ENCODE measurements at regions not wholly inside any gene's neighbourhood (a gene's known extent, or its start where the extent isn't known, plus 50 kb on each side); places are given as distances from the start of the nearest gene placed in this dataset.

DNA sequence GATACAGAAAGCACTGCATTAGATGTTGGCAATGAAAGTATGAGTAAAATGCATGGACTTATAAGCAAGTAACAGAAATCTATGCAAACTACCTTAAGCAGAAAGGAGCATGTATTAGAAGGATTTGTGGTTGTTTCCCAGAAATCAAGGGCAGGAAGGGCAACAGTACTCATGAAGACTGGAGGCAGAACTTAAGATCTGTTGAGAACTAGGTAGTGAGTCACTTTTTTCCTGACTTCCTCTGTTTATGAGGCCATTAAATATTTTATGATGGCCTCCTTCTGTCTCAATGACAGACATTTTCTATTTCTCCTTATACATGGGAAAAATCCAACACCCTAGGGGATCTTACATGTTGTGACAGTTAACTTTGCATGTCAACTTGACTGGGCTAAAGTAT lies 398.2 kb downstream of the MID1IP1 start:
- H3K9me3 ChIP-seq (ENCODE audit: low read depth): no peaks in the 10 kb centered on the region
- DNase-seq: no peak
- no peak overlapping the region for H2AFZ ChIP-seq
- no peaks in the 10 kb centered on the region for H3K9me2 ChIP-seq (ENCODE audit: insufficient read depth)
- H3K4me3 ChIP-seq: no peak overlapping the region
- no peaks in the 10 kb centered on the region for H3K27me3 ChIP-seq (replicated peaks; ENCODE audit: insufficient read depth)
- H3F3A ChIP-seq (ENCODE audit: insufficient read depth): no peaks in the 10 kb centered on the region
- H3K9ac ChIP-seq: no peak overlapping the region
- H4K20me1 ChIP-seq (ENCODE audit: insufficient read depth): no peaks in the 10 kb centered on the region
- H3K4me1 ChIP-seq (ENCODE audit: insufficient read depth): no peaks in the 10 kb centered on the region; the same call in 1 of the 2 replicates
- H3K36me3 ChIP-seq (ENCODE audit: low read depth): no peaks in the 10 kb centered on the region
- H3K79me2 ChIP-seq (ENCODE audit: insufficient read depth): no peaks in the 10 kb centered on the region
- no peak overlapping the region for H3K4me2 ChIP-seq (ENCODE audit: unreplicated experiment)
- TF ChIP-seq EZH2phosphoT487 (IDR thresholded peaks at IDR 0.05; ENCODE audit: insufficient read depth, low read depth) (no peak), EZH2 (IDR thresholded peaks at IDR 0.05; ENCODE audit: insufficient read depth, poor library complexity, severe bottlenecking) (no peak)
- no peak overlapping the region for H3K27ac ChIP-seq
- in situ Hi-C loops (cut with MboI): no loop called here

DNA sequence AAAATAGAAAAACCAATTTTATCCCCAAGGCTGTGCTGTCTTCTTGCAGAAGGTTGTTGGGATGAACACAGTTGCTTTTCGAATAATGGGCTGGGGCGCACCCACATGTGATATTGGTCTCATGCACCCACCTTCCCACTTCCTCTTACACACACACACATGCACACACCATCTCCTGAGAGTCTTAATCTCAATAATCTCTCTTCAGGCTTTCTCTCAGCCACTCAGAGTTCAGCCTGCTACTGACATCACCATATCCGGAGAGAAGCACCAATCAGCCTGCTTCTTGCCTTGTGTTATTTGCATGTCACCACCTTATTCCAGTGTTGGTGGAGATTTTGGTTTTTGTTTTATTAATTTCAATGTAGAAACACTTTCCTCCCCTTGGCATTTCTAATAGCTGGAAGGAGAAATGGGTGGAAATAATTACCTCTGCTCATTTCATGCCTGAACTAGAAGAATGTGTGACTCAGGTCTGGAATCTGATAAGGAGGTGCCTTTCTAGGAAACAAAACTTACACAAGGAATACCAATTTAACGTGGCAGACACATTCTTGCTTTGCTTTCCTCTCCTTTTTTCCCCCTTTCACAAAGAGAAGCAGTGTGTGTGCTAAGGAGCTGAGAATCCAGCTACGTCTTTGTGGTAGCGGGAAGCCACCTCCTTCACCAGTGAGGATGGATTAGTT lies 400.2 kb downstream of the MID1IP1 start:
- Histone ChIP-seq H2AFZ (no peak overlapping the region), H3K4me3 (no peak overlapping the region), H3K36me3 (ENCODE audit: low read depth) (no peaks in the 10 kb centered on the region), H3F3A (ENCODE audit: insufficient read depth) (no peaks in the 10 kb centered on the region), H3K27me3 (replicated peaks; ENCODE audit: insufficient read depth) (no peaks in the 10 kb centered on the region), H3K9me2 (ENCODE audit: insufficient read depth) (no peaks in the 10 kb centered on the region), H3K79me2 (ENCODE audit: insufficient read depth) (no peaks in the 10 kb centered on the region), H3K4me2 (ENCODE audit: unreplicated experiment) (no peak overlapping the region), H3K9me3 (ENCODE audit: low read depth) (no peaks in the 10 kb centered on the region), H3K4me1 (ENCODE audit: insufficient read depth) (no peaks in the 10 kb centered on the region; the same call in 1 of the 2 replicates), H4K20me1 (ENCODE audit: insufficient read depth) (no peaks in the 10 kb centered on the region), H3K9ac (no peak overlapping the region), H3K27ac (no peak overlapping the region)
- no peak for TF ChIP-seq EZH2 (IDR thresholded peaks at IDR 0.05; ENCODE audit: insufficient read depth, poor library complexity, severe bottlenecking)
- no peak for TF ChIP-seq EZH2phosphoT487 (IDR thresholded peaks at IDR 0.05; ENCODE audit: insufficient read depth, low read depth)
- in situ Hi-C loops (cut with MboI): no loop called here
- 61 to 68% methylated on average over 6 of the region's 6 CpGs for WGBS, 2 experiments (ENCODE audit: low coverage in 1 of 2, low lambda C conversion rate in 2 of 2, missing lambda C conversion rate in 2 of 2)
- DNase-seq: peak; percentile 15

DNA sequence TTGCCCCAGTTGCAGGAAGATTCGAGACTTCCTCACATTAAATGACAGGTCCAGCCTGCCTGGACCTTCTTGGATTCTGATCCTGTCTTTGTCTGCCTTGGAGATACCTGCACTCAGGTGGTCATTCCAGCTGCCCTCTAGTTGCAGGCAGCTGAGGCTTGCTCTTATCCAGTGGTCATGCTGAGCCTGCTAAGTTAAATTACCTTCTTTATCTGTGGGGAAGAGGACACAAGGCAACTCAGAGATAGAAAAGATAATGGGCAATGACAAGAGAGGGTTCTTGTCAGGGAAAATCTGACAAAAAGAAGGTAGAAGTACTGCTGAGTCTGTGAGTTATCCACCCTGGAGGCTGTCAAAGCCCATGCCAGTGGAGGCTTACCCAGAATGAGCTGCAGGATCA lies 401.4 kb downstream of the MID1IP1 start:
- Histone ChIP-seq H3K9me2 (ENCODE audit: insufficient read depth) (no peaks in the 10 kb centered on the region), H4K20me1 (ENCODE audit: insufficient read depth) (no peaks in the 10 kb centered on the region), H3K4me1 (ENCODE audit: insufficient read depth) (no peaks in the 10 kb centered on the region), H3K27ac (no peak overlapping the region), H3K4me3 (no peak overlapping the region), H2AFZ (no peak overlapping the region), H3K79me2 (ENCODE audit: insufficient read depth) (no peaks in the 10 kb centered on the region), H3F3A (ENCODE audit: insufficient read depth) (no peaks in the 10 kb centered on the region), H3K27me3 (replicated peaks; ENCODE audit: insufficient read depth) (no peaks in the 10 kb centered on the region), H3K4me2 (ENCODE audit: unreplicated experiment) (no peak overlapping the region), H3K9me3 (ENCODE audit: low read depth) (no peaks in the 10 kb centered on the region), H3K9ac (no peak overlapping the region), H3K36me3 (ENCODE audit: low read depth) (no peaks in the 10 kb centered on the region)
- no peak for TF ChIP-seq EZH2phosphoT487 (IDR thresholded peaks at IDR 0.05; ENCODE audit: insufficient read depth, low read depth)
- TF ChIP-seq EZH2 (IDR thresholded peaks at IDR 0.05; ENCODE audit: insufficient read depth, poor library complexity, severe bottlenecking): no peak
- 40 to 57% methylated on average over 1 of the region's 1 CpG for WGBS, 2 experiments (ENCODE audit: low coverage in 1 of 2, low lambda C conversion rate in 2 of 2, missing lambda C conversion rate in 2 of 2)
- in situ Hi-C loops (cut with MboI): no loop called here
- no peak for DNase-seq

DNA sequence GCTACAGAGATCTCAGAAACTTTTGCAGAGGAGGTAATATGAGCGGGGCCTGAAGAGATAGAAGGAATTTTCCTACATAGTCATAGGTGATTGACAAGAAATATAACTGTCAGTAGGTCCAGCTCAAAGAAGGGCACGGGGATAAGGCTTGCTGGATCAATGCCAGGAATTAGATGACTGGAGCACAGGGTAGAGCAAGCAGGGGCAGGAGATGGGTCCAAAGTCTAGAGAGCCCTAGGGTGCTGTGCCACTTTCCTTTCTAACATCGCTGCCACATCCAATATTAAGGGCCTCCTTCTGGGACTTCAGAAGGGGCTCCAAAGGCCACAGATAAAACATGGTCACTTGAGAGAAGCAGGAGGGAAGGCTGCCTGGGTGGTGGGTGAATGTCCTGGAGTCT lies 402.2 kb downstream of the MID1IP1 start:
- Histone ChIP-seq H3K9ac (no peak overlapping the region), H2AFZ (no peak overlapping the region), H3K9me3 (ENCODE audit: low read depth) (no peaks in the 10 kb centered on the region), H3K9me2 (ENCODE audit: insufficient read depth) (no peaks in the 10 kb centered on the region), H3K4me1 (ENCODE audit: insufficient read depth) (no peaks in the 10 kb centered on the region), H3K79me2 (ENCODE audit: insufficient read depth) (no peaks in the 10 kb centered on the region), H3K36me3 (ENCODE audit: low read depth) (no peaks in the 10 kb centered on the region), H3K27ac (no peak overlapping the region), H3K27me3 (replicated peaks; ENCODE audit: insufficient read depth) (no peaks in the 10 kb centered on the region), H3K4me2 (ENCODE audit: unreplicated experiment) (no peak overlapping the region), H3K4me3 (no peak overlapping the region), H4K20me1 (ENCODE audit: insufficient read depth) (no peaks in the 10 kb centered on the region), H3F3A (ENCODE audit: insufficient read depth) (no peaks in the 10 kb centered on the region)
- in situ Hi-C loops (cut with MboI): no loop called here
- 52 to 59% methylated on average over 3 of the region's 3 CpGs for WGBS, 2 experiments (ENCODE audit: low coverage in 1 of 2, low lambda C conversion rate in 2 of 2, missing lambda C conversion rate in 2 of 2)
- DNase-seq: no peak
- no peak for TF ChIP-seq EZH2phosphoT487 (IDR thresholded peaks at IDR 0.05; ENCODE audit: insufficient read depth, low read depth)
- TF ChIP-seq EZH2 (IDR thresholded peaks at IDR 0.05; ENCODE audit: insufficient read depth, poor library complexity, severe bottlenecking): no peak

DNA sequence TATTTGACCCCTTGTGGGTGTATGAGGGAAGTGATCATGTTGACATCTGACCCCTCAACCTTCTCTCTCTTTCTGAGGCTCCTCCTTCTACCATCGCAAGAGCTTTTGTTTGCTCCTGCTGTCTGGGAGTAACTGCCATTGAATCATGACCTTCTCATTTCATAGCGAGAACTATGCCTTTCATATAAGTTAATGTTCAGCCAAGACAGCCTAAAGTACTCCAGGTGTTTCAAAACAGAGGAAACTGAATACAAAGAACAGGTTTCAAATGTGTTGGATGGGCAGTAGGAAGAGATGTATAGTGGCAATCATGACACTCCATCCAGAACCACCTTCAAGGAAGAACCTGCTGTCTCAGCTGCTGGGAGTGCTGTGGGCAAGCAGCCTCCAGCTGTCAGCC lies 403.1 kb downstream of the MID1IP1 start:
- in situ Hi-C loops (cut with MboI): no loop called here
- Histone ChIP-seq H3K4me1 (ENCODE audit: insufficient read depth) (no peaks in the 10 kb centered on the region), H3K36me3 (ENCODE audit: low read depth) (no peaks in the 10 kb centered on the region), H4K20me1 (ENCODE audit: insufficient read depth) (no peaks in the 10 kb centered on the region), H3K4me3 (no peak overlapping the region), H3F3A (ENCODE audit: insufficient read depth) (no peaks in the 10 kb centered on the region), H3K9me3 (ENCODE audit: low read depth) (no peaks in the 10 kb centered on the region), H2AFZ (no peak overlapping the region), H3K27me3 (replicated peaks; ENCODE audit: insufficient read depth) (no peaks in the 10 kb centered on the region), H3K9me2 (ENCODE audit: insufficient read depth) (no peaks in the 10 kb centered on the region), H3K27ac (no peak overlapping the region), H3K79me2 (ENCODE audit: insufficient read depth) (no peaks in the 10 kb centered on the region), H3K9ac (no peak overlapping the region), H3K4me2 (ENCODE audit: unreplicated experiment) (no peak overlapping the region)
- DNase-seq: no peak
- 29 to 38% methylated on average over 2 of the region's 2 CpGs for WGBS, 2 experiments (ENCODE audit: low coverage in 1 of 2, low lambda C conversion rate in 2 of 2, missing lambda C conversion rate in 2 of 2)
- TF ChIP-seq EZH2 (IDR thresholded peaks at IDR 0.05; ENCODE audit: insufficient read depth, poor library complexity, severe bottlenecking) (no peak), EZH2phosphoT487 (IDR thresholded peaks at IDR 0.05; ENCODE audit: insufficient read depth, low read depth) (no peak)
